ENCODE measurements at regions not wholly inside any gene's neighbourhood (a gene's known extent, or its start where the extent isn't known, plus 50 kb on each side); places are given as distances from the start of the nearest gene placed in this dataset.

DNA sequence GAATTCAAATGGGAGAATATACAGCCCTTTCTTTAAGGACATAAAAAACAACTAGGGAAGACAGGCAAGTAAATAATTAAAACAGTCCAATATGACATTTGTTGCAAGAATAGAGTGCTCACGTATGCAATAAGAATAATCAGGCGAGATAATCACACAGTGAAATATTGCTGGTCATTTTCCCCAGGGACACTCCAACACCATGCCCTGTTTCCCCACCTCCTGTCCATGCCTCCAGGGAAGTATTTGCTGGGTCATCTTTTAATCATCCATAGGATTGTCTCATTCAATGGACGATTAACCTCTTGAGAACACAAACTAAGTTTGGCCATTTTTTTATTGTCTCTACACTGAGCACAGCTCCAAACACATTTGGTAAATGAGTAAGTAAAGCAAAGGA, 472.9 kb downstream of the C6orf118 start:
- TF ChIP-seq, protein P1, sequence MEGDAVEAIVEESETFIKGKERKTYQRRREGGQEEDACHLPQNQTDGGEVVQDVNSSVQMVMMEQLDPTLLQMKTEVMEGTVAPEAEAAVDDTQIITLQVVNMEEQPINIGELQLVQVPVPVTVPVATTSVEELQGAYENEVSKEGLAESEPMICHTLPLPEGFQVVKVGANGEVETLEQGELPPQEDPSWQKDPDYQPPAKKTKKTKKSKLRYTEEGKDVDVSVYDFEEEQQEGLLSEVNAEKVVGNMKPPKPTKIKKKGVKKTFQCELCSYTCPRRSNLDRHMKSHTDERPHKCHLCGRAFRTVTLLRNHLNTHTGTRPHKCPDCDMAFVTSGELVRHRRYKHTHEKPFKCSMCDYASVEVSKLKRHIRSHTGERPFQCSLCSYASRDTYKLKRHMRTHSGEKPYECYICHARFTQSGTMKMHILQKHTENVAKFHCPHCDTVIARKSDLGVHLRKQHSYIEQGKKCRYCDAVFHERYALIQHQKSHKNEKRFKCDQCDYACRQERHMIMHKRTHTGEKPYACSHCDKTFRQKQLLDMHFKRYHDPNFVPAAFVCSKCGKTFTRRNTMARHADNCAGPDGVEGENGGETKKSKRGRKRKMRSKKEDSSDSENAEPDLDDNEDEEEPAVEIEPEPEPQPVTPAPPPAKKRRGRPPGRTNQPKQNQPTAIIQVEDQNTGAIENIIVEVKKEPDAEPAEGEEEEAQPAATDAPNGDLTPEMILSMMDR (IDR thresholded peaks at IDR 0.05; ENCODE audit: poor library complexity): no peak
- no peak for TF ChIP-seq EZH2 (IDR thresholded peaks at IDR 0.05; ENCODE audit: borderline replicate concordance)
- no peak for TF ChIP-seq EZH2phosphoT487 (IDR thresholded peaks at IDR 0.05; ENCODE audit: low read depth, severe bottlenecking, unreplicated experiment)
